Umbilical cord (tissue), 1 donor: ENCODE measurements at regions not wholly inside any gene's neighbourhood (a gene's known extent, or its start where the extent isn't known, plus 50 kb on each side); places are given as distances from the start of the nearest gene placed in this dataset.

ENCODE experiments used
- DNase-seq: peaks from one replicate; pipeline ENCODE4 v3.0.0-alpha.2; 2015; ENCODE audit warnings: low spot score

DNA sequence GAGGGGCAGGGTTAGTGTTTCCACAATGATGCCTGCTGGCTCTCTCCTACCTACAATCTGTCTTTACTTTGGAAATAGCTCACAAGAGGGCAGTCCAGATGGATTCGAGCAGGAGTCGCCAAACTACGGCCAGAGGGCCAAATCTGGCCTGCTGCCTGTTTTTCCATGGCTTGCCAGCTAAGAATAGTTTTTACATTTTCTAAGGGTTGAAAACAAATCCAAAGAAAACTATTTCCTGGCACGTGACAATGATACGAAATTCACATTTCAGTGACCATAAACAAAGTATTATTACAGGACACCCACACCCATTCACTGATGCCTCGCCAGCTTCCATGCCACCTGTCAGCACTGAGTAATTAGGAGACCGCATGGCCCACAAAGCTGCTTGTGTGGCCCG is 162.9 kb upstream of the WWC1 start:
- DNase-seq: no peak

DNA sequence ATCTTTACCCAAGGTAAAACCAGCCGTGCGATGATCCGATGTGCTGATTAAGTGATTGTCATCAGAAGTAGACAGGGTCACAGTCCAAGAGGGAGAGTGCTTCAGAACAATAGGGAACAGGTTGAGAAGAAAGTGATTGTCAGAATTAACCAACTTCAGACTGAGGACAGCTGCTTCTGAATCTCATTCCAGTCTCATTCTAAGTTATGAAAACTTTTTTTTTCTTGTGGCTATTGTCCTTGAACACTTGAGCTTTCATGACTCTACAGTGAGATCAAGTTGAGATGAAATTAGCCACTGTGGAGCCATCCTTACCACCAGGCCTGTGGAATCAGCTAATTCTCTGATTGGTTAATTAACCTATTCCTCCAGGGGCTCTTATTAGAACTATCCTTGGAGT is 159.9 kb upstream of the WWC1 start:
- no peak for DNase-seq

DNA sequence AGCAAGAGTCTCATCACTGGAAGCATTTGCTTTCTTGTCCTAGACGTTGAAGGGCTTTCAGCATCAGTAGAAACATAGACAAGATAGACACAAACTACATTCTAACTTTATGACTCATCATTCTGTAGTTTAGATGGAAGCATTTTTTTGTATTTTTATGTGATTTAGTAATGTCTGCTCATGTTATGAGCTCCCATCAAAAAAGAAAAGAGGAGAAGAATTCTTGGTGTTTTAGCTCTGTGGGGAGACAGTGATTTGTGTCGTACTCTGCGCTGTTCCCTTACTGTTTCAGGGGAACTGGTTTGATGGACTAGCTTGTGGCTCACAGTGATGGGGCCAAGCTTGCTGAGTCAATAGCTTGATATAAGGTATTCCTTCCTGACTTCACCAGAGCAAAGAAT is 159.2 kb upstream of the WWC1 start:
- DNase-seq: peak; percentile 77

DNA sequence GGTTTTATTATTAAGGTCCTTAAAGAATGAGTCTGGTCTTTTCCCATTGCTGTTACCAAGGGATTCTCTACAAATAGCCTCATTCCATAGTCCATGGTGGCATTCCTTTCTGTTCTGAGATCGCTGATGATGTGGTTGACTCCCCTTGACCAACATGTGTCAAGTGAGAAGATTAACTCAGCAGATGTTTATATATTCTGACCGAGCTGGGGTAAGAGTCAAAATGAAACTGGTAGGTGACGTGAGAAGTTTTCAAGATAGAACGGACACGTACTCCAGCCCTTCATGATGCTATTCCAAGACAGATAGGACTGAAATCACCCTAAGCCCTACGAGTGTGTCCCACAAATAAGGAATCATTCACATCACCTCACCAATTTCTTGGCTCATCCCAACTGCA is 155.5 kb upstream of the WWC1 start:
- DNase-seq: no peak

DNA sequence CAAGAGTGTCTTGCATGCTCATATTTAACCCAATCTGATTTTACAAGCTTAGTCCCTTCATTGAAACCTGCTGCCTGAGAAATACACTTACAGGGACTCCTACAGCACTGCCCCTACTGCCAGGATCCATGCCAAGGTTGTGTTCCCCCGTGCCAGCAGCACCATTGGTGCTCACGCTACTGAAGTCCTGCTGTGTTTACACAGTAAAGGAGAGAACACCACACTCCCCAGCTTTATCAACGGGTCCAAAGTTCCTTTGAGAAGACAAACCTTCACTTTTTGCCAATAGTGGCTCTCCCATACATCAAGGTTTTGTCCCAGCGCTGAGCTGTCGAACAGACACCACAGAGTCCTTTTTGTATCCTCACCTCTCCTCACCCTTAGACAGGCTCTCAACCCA is 155.1 kb upstream of the WWC1 start:
- DNase-seq: no peak

DNA sequence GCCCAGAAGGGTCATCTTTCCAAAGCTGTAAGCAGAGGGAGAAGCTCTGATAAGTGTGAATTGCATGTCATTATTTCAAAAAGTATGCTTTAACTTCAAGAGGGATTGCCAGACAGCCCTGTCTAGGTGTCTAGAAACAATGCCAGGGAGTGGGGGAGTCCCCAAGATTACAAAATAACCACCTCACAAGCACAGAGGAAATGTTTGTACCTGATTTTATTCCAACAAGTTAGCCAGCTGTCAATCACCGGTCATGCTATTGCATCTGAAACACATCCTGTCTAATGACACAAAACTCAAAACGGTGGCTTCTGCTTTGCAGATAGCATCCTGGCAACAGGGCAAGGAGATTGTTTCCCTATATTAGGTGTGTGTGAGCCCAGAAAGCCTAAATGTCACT is 154.2 kb upstream of the WWC1 start:
- DNase-seq: no peak

DNA sequence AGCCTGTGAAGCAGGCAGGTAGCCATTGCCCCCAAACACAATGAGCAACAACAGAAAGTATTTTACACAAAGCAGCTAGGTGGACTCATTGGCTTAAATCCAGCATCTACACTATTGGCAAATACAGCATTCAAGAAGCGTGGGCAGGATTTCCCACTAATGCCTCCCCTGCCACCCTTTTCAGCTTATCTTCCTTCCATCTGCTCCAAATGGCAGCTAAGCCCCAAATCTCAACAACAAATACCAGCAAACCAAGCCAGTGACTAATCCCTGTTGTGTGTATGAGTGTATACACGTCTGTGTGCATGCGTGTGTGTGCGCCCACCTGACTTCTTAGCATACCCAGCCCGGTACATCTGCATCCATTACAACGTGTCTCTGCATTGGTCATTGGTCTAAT is 151.2 kb upstream of the WWC1 start:
- DNase-seq: no peak

DNA sequence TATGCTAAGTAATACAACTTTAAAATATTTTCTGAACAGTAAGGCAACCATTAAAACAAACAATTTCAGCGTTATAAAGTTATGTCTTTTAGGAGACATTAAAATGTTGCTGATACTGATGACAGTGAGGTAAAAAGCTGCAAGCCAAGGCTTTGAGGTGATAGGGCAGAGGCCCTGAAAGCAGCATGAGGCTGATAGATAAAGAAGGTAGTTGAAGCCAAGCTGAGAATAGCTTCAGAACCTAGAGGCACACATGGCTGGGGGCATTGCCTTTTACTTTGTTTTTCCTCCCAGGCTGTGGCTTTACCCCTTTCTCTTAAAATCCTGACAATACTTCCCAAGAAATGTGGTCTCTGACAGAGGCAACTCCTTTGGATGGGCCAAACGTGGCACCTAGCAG is 149.0 kb upstream of the WWC1 start:
- no peak for DNase-seq

DNA sequence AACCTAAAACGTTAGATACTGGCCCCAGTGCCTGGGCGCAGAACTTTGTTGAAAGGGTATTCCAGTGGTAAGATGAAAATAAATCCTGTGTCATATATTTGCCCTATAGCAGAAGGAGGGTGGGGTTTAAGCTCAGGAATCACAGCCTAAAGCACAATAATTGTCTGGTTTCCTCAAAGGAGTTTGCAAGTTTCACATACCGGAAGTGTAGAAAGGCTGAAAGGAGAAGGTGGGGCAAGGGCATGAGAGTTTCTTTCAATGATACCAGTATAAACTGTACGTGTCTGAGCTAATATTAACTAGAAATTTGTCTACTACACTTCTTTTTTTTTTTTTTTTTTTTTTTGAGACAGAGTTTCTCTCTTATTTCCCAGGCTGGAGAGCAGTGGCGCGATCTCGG is 147.9 kb upstream of the WWC1 start:
- peak; percentile 65 for DNase-seq

DNA sequence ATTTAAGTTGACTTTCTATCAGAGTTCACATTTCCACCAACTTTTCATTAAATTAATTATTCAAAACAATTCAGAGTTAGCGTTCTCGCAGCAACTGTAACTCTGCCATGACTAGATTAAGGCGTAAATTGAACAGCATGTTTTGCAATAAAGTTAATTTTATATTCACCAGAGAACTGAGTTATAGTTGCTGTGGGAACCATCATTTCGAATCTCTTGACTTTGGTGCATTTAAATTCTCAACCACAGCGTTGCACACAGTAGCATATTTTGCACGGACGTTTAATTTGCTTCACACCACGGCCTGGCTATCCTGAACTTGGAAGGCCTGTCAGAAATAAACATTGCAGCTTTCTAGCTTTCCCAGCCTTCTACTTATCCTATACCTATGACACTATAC is 144.3 kb upstream of the WWC1 start:
- DNase-seq: no peak

DNA sequence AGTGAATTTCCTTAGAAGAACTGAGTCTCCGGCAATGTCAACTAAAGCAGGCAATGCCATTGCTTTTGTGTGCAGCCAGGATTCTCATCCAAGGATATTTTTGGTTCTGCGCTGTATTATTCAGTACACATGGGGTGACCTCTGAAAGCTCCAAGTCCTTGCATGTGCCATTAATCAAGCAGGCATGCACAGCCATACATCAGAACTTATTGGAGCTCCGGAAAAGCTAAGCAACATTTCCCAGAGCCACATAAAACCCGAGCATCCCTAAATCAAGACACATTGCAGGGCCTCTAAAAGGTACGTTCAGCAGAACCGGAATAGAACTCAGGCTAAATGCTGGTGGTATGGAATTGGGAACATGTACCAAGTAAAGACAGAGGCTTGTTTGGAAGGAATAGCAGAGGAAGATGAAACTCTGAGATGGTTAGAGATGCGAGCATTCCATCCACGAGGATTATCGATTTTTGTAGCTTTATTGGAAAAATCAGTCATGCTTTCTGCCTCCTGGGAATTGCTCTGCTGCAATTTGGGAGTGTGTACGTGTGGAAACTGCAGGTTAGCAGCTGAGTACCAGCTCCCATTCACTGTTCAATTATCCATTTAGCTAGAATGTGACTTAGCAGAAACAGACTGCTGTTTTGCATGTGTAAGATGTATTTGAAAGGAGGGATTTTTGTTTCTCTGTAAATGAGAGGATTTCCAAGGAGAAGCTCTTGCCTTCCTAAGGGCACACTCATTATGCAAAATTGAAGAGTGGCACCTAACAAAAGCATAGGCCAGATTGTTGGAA is 143.7 kb upstream of the WWC1 start:
- DNase-seq: peak; percentile 61

DNA sequence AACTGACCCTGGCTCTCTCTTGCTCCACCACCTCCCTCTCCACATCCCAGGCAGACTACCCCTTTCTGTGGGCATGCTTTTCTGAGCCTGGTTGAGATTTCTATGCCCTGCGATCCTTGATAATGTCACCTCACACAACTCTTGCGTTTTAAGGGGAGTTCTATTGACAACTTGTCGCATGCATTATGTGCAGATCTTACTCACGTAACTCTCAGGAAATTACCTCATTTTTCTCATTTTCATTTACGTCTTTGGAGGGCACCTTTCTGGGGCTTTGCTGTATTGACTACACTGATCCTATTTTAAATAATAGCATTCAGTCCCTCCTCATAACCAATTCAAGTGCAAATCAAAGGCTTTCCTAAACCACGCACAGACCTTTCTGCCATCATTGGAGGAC is 140.4 kb upstream of the WWC1 start:
- DNase-seq: no peak

DNA sequence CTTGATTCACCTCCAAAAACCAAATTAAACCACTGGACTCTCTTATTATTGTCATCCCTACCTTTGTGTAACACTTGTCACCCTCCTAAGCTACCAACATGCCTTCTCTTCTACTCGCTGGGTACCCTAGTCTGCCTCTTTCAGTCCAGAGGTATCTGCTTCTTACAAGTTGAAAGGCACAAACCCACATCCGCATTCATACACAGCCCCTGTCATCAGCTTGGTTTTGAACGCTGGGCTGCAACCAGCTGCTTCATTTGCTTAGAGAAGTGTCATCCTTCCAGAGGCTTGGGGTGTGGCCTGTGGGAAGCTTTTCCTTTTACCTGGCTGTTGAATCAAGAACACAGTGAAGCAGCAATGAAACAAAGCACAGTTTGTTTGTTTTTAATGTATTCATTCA is 138.8 kb upstream of the WWC1 start:
- DNase-seq: no peak

DNA sequence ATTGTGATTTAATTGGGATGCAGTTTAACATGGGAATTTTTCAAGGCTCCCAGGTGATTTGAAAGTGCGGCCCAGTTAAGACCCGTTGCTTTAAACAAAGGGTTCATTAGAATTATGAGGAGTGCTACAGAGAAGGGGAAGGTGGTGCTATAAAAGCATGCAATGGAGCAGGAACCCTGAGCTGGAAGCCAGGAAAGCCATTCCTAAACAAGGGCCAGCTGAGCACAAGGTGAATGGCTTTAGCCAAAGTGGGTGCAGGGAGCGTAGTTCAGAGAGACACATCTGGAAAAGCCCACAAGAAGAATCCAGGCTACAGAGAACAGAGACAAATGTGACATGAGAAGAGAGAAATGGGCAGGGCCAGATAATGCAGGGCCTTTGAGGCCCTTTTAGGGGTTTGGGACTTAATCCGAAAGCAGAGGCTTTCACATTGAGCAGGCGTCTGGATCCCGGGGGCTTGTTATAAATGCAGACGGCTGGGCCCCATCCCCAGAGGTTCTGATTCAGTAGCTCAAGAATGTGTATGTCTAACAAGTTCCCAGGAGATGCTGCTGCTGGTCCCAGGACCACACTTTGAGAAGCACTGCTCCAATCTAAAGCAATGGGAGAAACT is 138.1 kb upstream of the WWC1 start:
- peak; percentile 92 for DNase-seq

DNA sequence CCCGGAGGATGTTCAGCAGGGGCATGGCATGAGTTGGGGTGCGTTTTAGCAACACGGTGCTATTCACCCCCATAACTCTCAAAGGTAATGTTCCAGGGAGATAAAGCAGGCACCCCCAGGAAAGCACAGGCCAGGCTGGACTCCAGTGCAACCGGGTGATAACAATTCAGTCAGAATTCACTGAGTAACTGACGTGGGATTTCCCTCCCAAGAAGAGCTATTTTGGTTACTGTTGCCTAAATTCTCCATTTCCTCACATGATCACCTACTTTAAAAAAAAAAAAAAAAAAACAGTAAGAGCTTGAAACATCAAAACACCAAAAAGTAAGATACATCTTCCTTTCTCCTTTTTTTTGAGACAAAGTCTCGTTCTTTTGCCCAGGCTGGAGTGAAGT is 137.6 kb upstream of the WWC1 start:
- no peak for DNase-seq

DNA sequence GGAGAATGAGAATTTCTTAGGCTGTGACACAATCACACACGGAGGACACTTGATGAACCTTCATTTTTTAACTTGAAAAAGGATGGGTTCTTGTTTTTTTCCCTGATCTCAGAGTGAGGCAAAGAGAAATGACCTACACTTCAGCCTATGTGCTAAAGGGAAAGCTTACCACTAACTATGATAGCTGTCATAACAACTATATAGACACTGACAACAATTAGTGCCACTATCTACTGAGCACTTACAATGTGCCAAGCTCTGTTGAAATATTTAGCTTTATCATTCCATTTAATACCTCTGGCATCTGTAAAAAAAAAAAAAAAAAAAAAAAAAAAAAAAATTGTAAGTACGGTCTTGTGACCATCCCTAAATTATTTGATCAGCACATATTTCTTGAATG is 135.9 kb upstream of the WWC1 start:
- no peak for DNase-seq

DNA sequence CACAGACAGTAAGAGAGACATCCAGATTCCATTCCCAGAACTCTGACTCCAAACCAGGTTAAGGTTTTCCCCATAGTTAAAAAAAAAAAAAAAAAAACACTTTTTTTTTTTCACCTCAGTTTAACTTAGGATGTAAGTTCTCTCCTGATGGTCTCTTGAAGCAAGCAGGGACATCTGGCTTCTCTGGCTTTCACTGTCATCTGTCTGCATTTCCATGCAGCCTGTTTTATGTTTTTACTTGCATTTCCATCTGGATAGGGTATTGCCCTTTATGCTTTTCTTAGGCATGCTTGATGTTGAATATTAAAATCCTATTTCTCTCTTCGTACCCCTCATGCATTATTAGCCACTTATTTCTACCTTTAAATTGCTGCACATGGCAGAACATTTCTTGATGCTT is 135.3 kb upstream of the WWC1 start:
- no peak for DNase-seq

DNA sequence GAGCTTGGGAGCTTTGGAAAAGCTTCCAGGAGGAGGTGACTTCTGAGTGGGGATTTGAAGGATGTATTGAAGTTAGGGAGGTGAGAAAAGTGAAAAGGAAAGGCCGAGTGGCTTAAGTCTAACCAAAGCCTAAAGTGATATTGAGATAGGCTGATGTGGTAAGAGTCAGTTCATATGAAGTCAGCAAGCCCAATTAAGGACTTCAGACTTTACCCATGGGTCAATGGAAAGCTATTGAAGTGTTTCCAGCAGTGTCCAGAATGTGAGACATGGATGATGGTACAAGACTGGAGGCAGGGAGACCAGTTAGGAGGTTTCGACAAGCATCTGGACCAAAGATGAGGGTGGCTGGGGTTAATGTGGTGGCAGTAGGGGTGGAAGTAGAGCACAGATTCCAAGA is 134.3 kb upstream of the WWC1 start:
- DNase-seq: no peak

DNA sequence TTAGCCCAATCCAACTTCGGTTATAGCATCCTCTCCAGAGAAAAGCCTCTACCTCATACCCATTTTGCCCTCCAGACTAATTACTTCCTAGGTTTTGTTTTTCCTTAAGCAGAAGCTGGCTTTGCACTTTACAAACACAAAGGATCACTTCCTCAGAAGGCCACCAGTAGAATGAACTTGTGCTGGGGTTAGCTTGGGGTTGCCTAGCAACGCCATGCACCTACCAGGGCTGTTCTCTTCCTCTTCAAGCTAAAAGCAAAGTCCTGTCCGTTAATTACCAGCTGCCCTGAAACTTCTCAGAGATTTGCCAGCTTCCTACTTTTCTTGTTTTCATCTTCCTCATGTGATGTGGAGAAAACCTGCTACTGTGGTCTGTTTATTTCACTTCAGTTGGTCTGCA is 132.0 kb upstream of the WWC1 start:
- no peak for DNase-seq

DNA sequence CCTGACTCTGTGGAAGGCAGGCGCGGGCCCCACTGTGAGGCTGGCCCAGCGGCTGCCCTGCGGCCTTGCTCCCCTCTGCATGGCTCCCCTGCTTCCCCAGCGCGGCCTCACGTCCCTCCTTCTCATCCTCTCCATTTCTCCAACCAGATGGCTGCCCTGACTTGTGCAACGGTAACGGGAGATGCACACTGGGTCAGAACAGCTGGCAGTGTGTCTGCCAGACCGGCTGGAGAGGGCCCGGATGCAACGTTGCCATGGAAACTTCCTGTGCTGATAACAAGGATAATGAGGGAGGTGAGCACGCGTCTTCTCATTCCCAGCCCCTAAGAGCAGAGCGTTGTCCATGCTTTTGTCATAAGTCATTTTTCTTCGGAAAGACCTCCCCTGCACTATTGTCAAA is 129.0 kb upstream of the WWC1 start:
- DNase-seq: peak; percentile 60

DNA sequence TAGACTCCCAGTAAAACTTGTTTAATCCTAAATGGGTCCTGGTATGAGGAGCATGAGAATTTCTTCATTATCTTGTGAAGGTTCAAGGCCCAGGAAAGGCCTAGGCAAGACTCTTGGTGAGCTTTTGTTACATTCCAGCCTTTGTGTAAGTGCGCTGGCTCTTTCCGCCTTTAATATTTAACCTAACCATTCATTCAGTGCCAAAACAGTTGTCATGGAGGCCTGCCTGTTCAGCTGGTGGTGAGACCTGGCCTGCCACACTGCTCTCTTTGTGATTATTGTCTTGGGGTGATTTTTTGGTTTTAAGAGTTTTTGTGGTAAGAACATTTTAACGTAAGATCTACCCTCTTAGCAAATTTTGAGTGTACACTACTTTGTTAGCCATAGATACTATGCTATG is 127.5 kb upstream of the WWC1 start:
- DNase-seq: no peak

DNA sequence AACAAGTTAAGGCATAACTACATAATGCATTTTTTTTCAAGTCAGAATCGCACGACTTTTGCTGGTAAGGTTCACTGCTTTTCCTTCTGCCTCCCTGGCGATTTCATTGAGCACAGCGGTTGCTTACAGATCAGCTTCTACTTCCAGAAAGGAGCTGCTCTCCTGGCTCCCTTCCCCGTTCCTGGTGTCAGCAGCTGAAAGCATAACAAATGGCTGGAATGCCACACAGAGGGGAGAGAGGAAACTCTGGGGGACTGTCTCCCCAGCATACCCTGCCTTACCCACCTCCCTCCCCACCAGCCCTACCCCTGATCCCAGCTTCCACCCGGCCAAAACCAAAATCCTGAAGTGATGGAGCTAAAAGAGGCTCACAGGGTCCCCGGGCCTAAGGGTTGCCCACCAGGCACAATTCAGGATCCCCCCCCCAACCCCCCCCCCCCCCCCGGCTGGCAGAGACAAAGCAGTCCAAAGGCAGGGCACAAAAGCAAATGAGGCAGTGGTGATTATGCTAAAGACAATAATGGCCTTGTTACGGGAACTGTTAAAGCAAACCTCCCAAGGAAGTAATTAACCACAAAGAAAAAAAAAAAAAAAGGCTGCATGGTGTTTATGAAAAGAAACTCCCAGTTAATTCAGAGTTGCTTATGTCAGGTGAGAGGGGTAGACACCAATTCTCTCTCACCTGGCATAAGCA is 126.1 kb upstream of the WWC1 start:
- no peak for DNase-seq

DNA sequence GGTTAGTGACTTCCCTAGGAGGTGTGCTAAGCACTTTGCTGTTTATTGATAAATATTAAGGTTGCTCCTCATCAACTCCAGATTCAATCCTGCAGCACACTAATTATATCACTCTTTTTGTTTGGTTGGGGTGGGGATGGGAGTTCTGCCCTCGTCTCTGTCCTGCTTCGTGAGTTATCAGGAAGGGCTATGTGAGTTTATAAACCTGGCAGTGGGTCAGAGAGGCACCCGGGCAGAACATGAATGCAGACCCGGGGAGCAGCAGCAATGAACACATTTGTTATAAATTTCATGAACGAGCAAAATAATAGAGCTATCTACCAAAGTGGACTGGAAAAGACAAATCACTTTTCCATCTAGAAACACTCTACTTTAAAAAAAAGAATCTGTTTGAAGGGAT is 125.5 kb upstream of the WWC1 start:
- DNase-seq: no peak
